Stimulated activated CD8-positive, alpha-beta memory T cell treated with anti-CD3 and anti-CD28 coated beads, Interleukin-15, amount 100 ng/mL, for 48 hours (primary cell): ENCODE measurements at regions not wholly inside any gene's neighbourhood (a gene's known extent, or its start where the extent isn't known, plus 50 kb on each side); places are given as distances from the start of the nearest gene placed in this dataset.
"Not testable (repeated sequence)": the region's sequence is repeated elsewhere in the genome, so short reads cannot be mapped to it uniquely, and the experiment has no call there.

ENCODE experiments used
- DNase-seq, 2 donors: peaks; one replicate each; pipeline ENCODE4 v3.0.0-alpha.2; 2020; ENCODE audit warnings: low read depth in 2 of 2

DNA sequence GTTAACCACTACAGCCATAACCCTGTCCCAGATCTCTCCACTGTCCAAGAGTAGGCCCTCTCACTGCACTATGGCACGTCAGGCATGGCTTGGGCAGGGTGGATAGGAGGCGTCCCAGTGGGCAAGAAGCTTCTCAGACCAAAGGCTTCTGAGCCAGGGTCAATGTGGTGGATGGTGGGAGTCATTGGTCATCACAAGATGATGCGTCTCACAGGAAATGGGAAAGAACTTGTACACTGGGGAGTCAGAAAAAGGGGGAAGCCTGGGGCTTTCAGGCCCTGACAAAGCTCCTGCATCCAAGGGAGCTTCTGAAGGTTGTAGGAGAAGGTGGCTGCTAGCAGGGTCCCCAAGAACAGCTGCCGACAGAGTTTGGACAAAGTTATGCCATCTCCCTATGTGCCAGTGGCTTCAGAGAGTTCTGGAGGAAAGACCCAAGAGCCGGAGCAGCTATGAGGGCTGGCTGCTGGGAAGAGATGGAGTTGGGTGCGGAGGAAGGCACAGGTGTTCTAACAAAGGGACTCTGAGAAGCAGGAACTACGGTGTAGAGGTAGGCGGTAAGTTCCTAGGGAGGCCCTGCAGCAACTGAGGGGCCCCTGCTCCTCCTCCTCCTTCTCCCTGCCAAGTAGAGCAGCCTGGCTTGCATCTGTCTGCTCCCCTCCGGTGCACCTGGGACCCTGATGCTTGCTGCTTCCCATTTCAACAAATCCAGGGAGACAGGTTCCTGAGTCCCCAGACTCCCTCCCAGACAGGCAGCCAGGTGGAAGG lies 81.1 kb downstream of the ARL6IP4 start:
- DNase-seq: no peak

DNA sequence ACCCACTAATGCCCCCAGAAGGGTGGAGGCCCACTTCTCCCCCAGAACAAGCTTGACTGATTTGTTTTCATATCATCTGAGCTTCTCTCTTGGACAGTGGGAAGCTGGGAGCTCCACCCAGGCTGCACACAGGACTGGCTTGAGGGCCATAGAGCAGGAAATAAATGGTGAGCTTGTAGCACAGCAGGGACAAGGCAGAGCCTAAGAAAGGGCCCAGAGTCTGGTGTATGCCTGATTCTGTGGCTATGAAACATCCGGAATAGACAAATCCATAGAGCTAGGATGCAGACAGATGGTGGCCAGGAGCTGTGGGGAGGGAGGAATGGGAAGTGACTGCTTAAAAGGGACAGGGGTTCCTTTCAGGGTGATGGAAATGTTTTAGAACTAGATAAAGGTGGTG lies 79.0 kb downstream of the ARL6IP4 start:
- DNase-seq: no peak

DNA sequence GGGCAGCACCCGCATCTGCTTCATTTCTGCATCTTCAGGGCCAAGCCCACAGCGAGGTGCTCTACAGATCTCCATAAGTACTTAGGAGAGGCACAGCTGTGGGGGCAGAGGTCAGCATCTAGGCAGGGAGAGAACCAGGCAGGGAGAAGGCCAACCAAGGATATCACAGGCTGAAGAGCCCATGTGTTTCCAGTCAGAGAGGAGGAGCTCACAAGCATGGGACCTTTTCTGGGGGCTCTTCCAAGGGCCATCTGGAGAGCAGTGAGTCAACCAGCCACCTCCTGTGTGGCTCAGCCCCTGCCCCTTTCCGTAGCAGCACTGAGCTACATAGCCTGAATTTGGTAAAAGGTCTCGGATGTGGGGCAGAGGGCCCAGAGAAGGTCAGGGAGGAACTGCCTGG lies 78.5 kb downstream of the ARL6IP4 start:
- DNase-seq: no peak

DNA sequence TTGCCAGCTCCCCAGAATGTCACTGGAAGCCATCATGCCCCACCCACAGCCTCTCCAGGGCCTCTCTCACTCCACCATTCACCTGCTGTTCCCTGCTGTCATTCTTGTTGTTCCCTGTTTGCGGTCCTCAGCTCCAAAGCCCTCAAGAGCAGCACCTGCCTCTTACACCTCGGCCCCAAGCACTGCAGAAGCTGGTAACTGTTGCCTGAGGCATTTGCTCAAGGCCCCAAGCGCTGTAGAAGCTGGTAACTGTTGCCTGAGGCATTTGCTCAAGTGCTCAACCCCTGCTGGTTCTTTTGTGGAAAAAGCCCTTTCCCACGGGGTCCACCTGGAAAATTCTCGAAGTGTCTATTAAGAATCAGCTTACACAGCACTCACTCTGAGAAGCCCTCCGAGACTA lies 78.0 kb downstream of the ARL6IP4 start:
- DNase-seq: no peak

DNA sequence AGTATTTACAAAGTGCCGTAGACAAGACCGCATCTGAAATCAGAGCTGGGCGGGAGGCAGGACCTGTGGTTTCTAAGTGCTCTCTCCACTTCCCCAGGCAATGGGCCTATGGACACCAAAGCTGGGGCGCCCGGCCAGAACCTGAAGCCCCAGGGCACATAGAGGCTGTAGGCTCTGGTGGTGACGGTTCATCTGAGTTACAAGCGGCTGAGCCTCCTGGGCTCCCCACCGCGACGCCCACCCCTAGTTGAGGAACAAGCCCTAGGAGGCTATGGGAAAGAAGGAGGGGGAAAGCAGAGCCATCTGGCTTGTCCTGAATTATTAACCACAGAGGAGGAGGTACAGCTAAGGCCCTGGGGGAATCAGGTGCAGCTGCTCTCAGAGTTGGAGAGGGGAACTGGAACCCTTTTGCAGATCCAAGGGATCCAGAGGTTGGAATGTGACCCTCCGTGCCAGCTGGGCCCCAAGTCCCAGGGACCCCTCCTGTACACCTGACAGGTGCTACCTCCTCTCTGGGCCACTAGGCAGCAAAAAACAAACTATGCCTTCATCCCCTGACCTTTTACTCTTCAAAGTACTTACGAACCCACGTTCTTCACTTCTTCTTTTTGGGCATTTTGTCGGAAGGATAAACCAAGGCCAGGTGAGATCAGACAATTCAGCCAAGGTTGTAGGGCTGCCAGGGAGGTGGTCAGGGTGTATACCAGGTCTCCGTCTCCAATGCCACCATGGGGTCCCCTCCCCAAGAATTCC lies 77.2 kb downstream of the ARL6IP4 start:
- no peak for DNase-seq

DNA sequence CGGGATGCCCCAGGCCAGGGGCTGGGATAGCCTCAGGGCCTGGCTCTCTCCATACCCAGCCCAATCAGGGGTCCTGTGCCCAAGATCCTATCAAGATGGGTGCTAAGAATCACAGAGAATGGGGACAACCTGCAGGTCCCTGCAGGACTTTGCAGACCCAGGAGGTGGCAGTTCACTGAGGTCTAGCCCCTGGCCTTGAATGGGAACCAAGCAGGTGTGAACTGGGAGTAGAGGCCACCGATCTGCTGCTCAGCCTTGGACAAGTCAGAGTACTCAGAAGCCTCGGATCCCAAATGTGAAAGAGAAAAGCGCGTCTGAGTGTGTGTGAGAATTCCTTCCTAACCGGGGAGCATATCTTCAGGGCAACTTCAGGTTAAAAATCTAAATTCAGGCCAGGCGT lies 76.2 kb downstream of the ARL6IP4 start:
- DNase-seq: no peak

DNA sequence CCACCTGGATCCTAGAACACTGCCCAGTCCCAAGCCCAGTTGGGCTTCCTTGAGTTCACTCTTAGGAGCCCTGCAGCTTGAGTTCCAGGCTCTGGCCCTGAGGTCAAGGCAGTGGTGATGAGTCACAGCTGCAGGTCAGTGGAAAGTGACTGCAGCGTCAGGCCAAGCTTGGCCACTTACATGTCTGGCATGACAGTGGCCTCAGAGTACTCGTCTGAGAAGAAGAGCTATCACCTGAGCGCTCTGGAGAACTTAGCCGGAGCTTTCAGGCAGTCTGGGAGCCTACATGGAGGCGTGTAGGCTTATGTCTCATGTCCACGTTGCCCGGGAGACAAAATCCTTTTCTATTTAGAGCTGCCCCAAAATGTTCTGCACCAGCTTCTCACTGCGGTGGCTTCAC lies 75.6 kb downstream of the ARL6IP4 start:
- no peak for DNase-seq

DNA sequence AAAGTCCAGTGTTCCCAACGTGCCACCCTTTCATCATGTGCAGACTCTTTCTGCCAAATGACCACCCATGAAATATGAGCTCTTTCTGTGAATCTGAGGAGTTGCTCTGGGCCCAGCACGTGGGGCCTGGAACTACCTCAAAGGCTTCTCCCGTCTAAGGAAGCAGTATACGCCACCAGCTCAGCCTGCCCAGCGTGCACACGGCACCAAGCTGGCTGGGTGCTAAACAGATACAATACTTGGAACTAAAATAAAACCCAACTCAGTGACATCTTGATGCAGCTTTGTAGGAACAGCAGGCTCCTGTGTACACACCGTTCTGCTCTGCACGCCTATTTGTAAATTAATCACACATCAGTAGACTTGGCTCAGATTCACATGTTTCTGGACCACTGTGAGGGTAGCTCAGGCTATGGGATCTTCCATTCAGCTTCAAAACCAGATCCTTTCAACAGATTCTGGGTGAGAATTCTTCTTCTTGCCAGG lies 74.8 kb downstream of the ARL6IP4 start:
- no peak for DNase-seq

DNA sequence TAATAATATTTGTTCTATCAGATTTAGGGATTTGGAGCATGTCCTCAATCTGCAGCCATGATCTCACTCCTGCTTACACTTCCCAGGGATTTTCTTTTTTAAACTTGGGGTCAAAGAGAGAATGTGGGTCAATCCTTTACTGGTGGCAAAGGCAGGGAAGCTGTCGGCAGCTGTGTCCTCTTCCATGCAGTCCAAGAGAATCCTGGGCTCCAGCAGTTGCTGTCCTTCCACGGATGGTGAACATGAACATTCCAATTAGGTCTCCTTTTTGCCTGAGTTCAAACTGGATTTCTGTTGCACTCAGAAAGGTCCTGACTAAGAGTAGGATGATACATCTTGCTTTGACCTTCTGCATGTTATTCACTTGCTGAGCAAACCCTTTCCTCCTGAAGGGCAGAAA lies 73.9 kb downstream of the ARL6IP4 start:
- DNase-seq: no peak

DNA sequence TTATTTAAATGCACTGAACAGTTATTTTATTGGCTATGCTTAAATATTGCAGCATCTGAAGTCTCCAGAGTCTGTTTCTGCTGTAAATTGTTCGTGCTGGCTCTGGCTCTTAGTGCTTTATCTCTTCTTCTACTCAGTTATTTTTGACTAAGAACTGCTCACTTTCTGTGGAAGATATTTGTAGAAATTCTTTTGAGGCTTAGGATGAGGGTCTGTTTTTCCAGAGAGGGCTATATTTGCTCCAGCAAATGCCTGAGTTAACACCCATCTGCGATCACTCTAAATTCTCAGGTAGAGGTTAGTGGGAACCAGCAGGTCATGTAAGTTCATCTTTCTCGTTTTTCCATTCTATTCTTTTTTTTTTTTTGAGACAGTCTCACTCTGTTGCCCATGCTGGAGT lies 71.1 kb downstream of the ARL6IP4 start:
- DNase-seq: no peak

DNA sequence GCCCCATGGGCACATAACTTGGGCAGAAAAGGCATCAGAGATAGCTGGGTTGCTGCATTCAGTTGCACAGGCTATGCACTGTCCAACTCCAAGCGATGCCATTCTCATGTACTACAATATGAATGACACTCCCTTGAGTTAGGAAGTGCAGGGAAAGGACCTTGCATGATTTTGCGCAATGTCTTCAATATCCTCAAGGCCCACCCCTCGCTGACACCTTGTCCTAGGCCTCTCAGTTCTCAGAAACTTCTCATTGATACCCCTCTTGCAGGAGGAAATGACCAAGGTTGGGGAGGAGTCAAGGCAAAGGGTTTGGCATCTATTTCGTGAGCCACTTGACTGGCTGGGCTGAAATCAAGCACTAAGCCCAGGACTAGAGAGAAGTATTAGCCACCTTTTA lies 70.4 kb downstream of the ARL6IP4 start:
- no peak for DNase-seq

DNA sequence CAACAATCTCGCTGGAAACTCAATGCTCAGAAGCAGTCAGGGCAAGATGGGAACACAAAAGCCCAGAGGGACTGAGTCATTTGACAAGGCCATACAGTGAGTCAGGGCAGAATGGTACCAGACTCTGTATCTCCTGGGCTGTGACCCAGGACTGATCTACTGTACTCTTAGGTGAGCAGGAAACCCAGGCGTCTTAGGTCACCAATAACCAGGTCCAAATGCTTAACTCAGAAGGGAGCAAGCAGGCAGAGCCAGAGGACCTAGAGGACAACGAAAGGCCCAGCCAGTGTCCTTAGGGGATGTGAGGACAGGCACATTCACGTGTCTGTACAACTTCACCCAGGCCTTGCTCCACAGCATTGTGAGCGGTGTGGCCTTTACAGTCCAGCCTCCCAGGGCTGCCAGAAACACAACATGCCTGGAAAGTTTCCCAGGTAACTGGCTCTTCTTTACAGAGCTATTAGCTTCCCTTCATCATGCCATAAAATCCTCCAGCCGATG lies 69.9 kb downstream of the ARL6IP4 start:
- no peak for DNase-seq

DNA sequence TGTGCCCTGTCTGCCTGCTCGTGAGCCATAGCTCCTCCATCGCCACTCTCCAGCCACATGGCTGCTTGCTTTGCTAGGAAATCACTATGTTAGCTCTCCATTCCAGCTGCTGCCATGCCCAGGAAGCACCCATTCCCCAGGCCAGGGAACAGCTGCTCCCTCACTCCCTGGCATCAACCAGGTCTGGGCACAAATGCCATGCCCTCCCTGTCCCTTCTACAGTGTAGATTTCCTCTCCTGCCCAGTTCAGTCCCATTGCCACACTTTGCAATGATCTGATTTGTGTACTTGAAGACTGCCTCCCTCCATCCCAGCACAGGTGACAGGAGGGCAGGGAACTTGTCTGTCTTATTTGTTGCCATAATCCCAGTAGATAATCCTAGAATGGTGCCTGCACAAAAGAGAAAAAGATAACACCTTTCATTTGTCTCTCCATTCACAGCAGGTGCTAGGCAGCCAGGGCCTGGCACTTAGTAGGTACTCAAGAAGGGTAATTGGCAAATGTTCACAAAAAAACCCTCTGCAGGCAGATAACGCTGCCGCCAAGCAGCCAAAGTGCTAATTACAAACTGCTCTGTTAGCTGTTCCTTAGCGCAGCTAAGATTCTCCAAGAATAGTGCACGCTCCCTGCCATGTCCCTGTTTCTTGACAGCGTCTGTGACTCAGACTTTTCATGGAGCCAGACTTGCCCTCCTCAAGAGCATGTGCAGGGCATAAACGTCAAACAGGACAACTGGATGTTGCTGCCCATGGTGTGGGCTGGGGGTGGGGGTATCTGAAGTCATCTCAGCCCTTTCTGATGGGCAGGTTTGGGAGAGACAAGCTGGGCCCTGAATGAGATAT lies 69.1 kb downstream of the ARL6IP4 start:
- DNase-seq: no peak

DNA sequence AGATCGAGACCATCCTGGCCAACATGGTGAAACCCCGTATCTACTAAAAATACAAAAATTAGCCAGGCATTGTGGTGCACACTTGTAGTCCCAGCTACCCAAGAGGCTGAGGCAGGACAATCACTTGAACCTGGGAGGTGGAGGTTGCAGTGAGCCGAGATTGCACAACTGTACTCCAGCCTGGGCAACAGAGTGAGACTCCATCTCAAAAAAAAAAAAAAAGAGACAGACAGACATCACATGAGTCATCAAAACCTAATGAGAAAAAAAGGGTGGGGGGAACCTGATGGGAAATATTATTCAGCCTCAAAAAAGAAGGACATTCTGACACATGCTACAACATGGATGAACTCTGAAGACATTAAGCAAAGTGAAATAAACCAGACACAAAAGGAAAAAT lies 67.4 kb downstream of the ARL6IP4 start:
- DNase-seq: not testable (repeated sequence)

DNA sequence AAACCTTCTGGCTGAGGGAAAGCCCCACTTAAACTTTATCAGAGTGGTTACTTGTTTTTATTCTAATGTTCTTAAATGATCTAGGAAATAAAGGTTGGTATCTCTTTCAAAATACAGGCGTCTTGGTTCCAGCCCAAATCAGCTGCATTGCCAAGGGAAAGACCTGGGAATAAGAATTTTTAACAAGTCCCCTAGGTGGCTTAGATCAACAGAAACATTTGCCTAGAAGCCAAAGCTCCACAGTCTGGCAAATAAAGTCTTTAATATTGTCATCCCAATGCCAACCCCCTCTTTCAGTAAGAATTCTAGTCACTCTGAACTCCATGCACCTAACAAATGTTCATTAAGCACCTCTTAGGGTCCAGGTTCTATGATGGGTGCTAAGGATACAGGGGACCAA lies 66.8 kb downstream of the ARL6IP4 start:
- no peak for DNase-seq

DNA sequence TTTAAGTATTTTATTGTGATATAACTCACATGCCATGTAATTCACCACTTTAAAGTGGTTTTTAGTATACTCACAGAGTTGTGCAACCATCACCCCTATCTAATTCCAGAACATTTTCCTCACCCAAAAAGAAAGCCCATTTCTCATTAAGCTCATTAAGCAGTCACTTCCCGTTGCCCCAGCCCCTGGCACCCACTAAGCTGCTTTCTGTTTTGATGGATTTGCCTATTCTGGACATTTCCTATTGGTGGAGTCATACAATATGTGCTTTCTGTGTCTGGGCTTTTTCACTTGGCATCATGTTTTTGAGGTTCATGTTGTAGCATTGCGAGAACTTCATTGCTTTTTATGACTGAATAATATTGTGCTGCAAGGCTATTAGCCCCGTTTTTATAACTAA lies 66.0 kb downstream of the ARL6IP4 start:
- DNase-seq: no peak

DNA sequence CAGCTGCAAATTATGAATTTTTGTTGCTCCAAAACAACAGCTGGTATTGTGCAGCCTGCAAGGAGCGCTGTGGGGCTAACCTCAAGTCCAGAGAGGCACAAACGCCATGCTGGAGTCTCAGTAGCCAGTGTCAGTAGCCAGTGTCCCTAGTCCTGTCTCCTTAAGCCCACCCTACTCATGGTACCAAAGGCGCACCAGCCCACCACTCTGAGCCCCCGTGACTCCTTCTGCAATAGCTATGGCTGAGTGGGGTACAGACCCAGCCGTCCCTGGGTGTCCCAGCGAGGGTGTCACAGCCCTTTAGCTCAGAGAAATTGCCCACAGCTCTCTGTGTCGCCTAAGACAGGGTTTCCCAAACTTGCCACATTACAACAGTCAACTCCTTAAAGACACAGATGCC lies 65.2 kb downstream of the ARL6IP4 start:
- DNase-seq: no peak

DNA sequence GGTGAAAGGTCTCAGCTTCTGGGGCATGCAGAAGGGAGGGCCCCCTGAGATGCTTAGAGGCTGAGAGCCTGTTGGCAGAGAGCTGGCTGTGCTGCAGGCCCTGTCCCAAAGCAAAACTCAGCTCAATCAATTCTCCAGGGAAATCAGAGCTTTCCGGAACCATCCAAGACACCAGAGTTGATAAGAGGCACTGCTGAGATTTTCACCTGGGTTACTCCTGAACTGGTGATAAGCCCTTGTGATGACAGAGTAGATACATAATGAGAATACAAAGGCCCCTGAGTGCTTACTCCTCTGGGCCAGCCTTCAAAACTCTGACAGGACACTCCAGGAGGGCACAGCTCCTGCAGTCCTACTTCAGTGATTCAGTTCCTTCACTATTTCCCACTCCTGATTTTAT lies 63.9 kb downstream of the ARL6IP4 start:
- no peak for DNase-seq

DNA sequence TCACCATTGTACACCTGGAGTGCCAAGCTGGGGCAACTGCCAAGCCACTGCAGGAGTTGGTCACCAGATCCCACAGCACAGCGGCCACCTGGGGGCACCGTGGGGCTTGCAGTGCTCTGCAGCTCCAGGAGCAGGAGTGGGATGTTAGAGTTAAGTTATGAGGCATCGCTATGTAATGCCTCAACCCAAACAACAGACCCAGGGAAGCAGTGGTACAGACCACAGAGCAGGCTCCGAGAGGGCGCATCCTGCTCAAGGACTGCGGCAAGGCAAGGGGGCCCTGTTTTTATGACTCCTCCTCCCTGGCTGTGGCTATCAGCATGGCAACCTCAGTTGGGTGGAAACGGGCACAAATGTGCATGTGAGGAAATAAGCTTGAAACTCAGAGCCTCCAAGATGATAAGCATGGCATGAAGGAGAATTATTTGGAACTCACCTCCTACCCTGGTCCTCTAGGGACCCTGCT lies 63.1 kb downstream of the ARL6IP4 start:
- DNase-seq: peak; percentile 73 to 76

DNA sequence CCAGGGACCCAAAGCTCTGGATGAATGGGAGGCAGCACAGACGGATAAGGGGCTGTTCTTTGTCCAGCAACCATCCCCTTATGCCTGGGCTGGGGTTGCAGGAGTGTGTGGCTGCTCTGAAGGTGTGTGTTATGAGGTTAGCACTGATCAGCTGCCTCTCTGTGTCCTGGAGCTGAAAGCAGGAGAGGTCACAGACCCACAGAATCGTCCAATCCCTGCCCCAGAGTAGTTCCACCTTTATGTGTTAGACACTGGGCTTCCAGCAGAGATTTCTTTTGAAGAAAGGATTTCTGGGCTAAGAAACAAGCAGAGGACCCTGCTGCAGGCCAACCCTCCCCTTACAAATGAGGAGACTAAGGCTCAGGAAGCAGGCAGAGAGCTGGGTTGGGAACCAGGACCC lies 62.4 kb downstream of the ARL6IP4 start:
- no peak for DNase-seq

DNA sequence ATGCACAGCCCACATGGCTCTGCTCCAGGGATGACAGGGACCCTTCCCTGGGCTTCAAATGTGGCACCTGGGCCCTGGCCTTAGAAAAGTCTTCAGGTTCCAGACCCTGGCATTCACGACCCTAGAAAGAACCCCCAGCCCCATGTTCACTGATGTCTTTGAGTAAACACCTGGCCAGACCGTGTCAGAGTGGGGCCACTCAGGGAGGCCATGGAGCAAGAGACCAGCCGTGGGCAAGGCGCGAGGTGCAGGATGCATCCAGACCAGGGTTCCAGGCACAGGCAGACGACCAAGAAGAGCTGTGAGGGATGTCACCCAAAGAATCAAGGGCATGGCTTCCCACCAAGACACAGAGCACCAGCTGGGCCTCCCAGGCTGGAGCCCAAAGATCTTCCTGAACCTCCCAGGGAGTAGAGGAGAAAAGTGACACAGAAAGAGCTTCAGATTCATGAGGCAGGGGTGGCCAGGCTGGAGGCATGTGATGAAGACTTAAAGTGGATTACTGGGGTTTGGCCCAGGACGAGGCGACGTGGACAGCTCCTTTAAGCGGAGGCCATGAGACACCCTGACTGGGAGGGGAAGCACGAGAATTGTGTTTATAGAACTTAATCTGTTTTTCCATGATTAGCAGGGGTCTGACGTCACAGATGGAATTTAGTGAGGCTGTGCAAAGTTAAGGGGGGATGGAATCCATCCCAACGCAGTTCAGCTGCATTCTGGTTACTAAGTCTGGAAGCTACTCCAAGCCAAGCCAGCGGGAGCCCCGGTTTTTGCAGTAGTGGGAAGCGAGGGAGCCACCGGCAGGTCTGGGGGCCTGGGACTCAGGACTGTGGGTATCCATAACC lies 61.6 kb downstream of the ARL6IP4 start:
- DNase-seq: no peak
